Neural cell (in vitro differentiated cells): ENCODE measurements at regions not wholly inside any gene's neighbourhood (a gene's known extent, or its start where the extent isn't known, plus 50 kb on each side); places are given as distances from the start of the nearest gene placed in this dataset.

Source experiments
- H2AFZ ChIP-seq: fragments of 200-600, 300-800 bp; sonication (generic), shearing (Covaris generic); 2 replicates; pipeline ENCODE4 v1.6.0; 2014; ENCODE audit warnings: low read depth, mild to moderate bottlenecking, antibody characterized with exemption, low read length, moderate library complexity
- H3F3A ChIP-seq: fragments of 200-600 bp; shearing (Covaris generic); 2 replicates; pipeline ENCODE4 v1.6.1; 2016; ENCODE audit warnings: mild to moderate bottlenecking, moderate library complexity, mixed read lengths, antibody characterized with exemption, low read length; ENCODE audit not compliant: insufficient read depth, poor library complexity, severe bottlenecking
- H3K27ac ChIP-seq: fragments of 200-600, 300-800 bp; sonication (generic), shearing (Covaris generic); 2 replicates; pipeline ENCODE4 v1.5.1; 2014; ENCODE audit warnings: mild to moderate bottlenecking, low read length, moderate library complexity
- H3K27me3 ChIP-seq: fragments of 300-800, 200-600 bp; sonication (generic), shearing (Covaris generic); 2 replicates; pipeline ENCODE4 v1.6.0; 2014; ENCODE audit warnings: mild to moderate bottlenecking, low read depth, low read length, moderate library complexity; ENCODE audit not compliant: insufficient read depth
- H3K36me3 ChIP-seq: fragments of 300-800, 200-600 bp; sonication (generic), shearing (Covaris generic); 2 replicates; pipeline ENCODE4 v1.5.1; 2014; ENCODE audit warnings: mild to moderate bottlenecking, antibody characterized with exemption, low read length, moderate library complexity; ENCODE audit not compliant: insufficient read depth
- H3K4me2 ChIP-seq: fragments of 300-800, 200-600 bp; sonication (generic), shearing (Covaris generic); 2 replicates; pipeline ENCODE4 v1.6.0; 2014; ENCODE audit warnings: mild to moderate bottlenecking, low read length
- H3K4me3 ChIP-seq: fragments of 300-800, 200-600 bp; sonication (generic), shearing (Covaris generic); 2 replicates; pipeline ENCODE4 v1.5.1; 2014; ENCODE audit warnings: mild to moderate bottlenecking, low read length, moderate library complexity
- H3K79me2 ChIP-seq: fragments of 200-600 bp; shearing (Covaris generic); replicated peaks from 2 replicates; pipeline ENCODE4 v1.6.0; 2014; ENCODE audit warnings: mild to moderate bottlenecking, low read length, moderate library complexity; ENCODE audit not compliant: insufficient read depth
- H3K9ac ChIP-seq: fragments of 300-800, 200-600 bp; sonication (generic), shearing (Covaris generic); 2 replicates; pipeline ENCODE4 v1.6.1; 2016; ENCODE audit warnings: mild to moderate bottlenecking, low read length, mixed read lengths
- H3K9me2 ChIP-seq: fragments of 200-600 bp; shearing (Covaris generic); 2 replicates; pipeline ENCODE4 v1.6.1; 2016; ENCODE audit warnings: mild to moderate bottlenecking, low read length, mixed read lengths; ENCODE audit not compliant: insufficient read depth
- H3K9me3 ChIP-seq: fragments of 200-600, 300-800 bp; sonication (generic), shearing (Covaris generic); 2 replicates; pipeline ENCODE4 v1.6.1; 2016; ENCODE audit warnings: mild to moderate bottlenecking, mixed run types, low read length, moderate library complexity, mixed read lengths
- H4K20me1 ChIP-seq: fragments of 200-600 bp; shearing (Covaris generic); 2 replicates; pipeline ENCODE4 v1.6.1; 2016; ENCODE audit warnings: mild to moderate bottlenecking, mixed run types; ENCODE audit not compliant: insufficient read depth
- CTCF ChIP-seq: fragments of 450-650 bp; IDR thresholded peaks from 2 replicates; pipeline ENCODE4 v1.5.1; 2014; ENCODE audit warnings: antibody characterized with exemption, mild to moderate bottlenecking, moderate library complexity; ENCODE audit not compliant: poor library complexity, severe bottlenecking
- EP300 ChIP-seq: fragments of 450-650 bp; conservative IDR thresholded peaks from 2 replicates; pipeline ENCODE4 v1.6.1; 2014; ENCODE audit warnings: antibody characterized with exemption, mild to moderate bottlenecking, moderate library complexity; ENCODE audit not compliant: poor library complexity, severe bottlenecking
- EZH2 ChIP-seq: fragments of 200-600, 300-800 bp; shearing (Covaris generic), sonication (generic); IDR thresholded peaks from 2 replicates; pipeline ENCODE4 v1.6.1; 2014; ENCODE audit warnings: antibody characterized with exemption, low read length, borderline replicate concordance, mild to moderate bottlenecking; ENCODE audit not compliant: insufficient read depth, poor library complexity, severe bottlenecking
- MXI1 ChIP-seq: fragments of 450-650 bp; conservative IDR thresholded peaks from 2 replicates; pipeline ENCODE4 v1.6.1; 2014; ENCODE audit warnings: antibody characterized with exemption, mild to moderate bottlenecking; ENCODE audit not compliant: poor library complexity, severe bottlenecking
- POLR2AphosphoS5 ChIP-seq: IDR thresholded peaks from 2 replicates; pipeline ENCODE4 v1.6.1; 2012
- RAD21 ChIP-seq: fragments of 450-650 bp; conservative IDR thresholded peaks from 2 replicates; pipeline ENCODE4 v1.6.1; 2014; ENCODE audit warnings: antibody characterized with exemption, mild to moderate bottlenecking, moderate library complexity
- REST ChIP-seq: IDR thresholded peaks from 2 replicates; pipeline ENCODE4 v1.6.1; 2012; ENCODE audit warnings: borderline replicate concordance
- SMC3 ChIP-seq: fragments of 450-650 bp; conservative IDR thresholded peaks from 2 replicates; pipeline ENCODE4 v1.6.1; 2014; ENCODE audit warnings: antibody characterized with exemption, mild to moderate bottlenecking, moderate library complexity; ENCODE audit not compliant: poor library complexity
- TAF1 ChIP-seq: IDR thresholded peaks from 2 replicates; pipeline ENCODE4 v1.6.1; 2012; ENCODE audit warnings: low read depth

GRCh38 chr4:188603646-188604045, 464.4 kb downstream of the TRIML1 start:
- no peak overlapping the region for H2AFZ ChIP-seq
- H3K79me2 ChIP-seq: no peaks in the 10 kb centered on the region
- H3F3A ChIP-seq: no peaks in the 10 kb centered on the region
- no peak overlapping the region for H3K27ac ChIP-seq
- no peak overlapping the region for H3K9ac ChIP-seq
- H3K4me2 ChIP-seq: no peak overlapping the region
- H3K9me3 ChIP-seq: no peaks in the 10 kb centered on the region
- H3K36me3 ChIP-seq: no peaks in the 10 kb centered on the region
- H3K9me2 ChIP-seq: no peaks in the 10 kb centered on the region
- no peaks in the 10 kb centered on the region for H4K20me1 ChIP-seq
- no peaks in the 10 kb centered on the region for H3K27me3 ChIP-seq
- no peak overlapping the region for H3K4me3 ChIP-seq
- TF ChIP-seq SMC3 (no peak), RAD21 (no peak), EZH2 (no peak), CTCF (no peak), MXI1 (no peak), TAF1 (no peak), REST (no peak), POLR2AphosphoS5 (no peak), EP300 (no peak)

GRCh38 chr4:188606635-188607034, 467.4 kb downstream of the TRIML1 start:
- TF ChIP-seq RAD21: no peak
- no peak for TF ChIP-seq SMC3
- no peak for TF ChIP-seq TAF1
- no peak for TF ChIP-seq CTCF
- TF ChIP-seq EZH2: no peak
- no peak for TF ChIP-seq POLR2AphosphoS5
- no peak for TF ChIP-seq REST
- no peaks in the 10 kb centered on the region for H3K79me2 ChIP-seq
- H2AFZ ChIP-seq: no peak overlapping the region
- no peaks in the 10 kb centered on the region for H3K27me3 ChIP-seq
- H4K20me1 ChIP-seq: no peaks in the 10 kb centered on the region
- H3K36me3 ChIP-seq: no peaks in the 10 kb centered on the region
- no peak overlapping the region for H3K4me3 ChIP-seq
- no peak overlapping the region for H3K9ac ChIP-seq
- no peaks in the 10 kb centered on the region for H3K9me2 ChIP-seq
- no peaks in the 10 kb centered on the region for H3K9me3 ChIP-seq
- H3F3A ChIP-seq: no peaks in the 10 kb centered on the region
- no peak overlapping the region for H3K4me2 ChIP-seq
- no peak overlapping the region for H3K27ac ChIP-seq
